SK-N-MC (cell line): ENCODE measurements at regions not wholly inside any gene's neighbourhood (a gene's known extent, or its start where the extent isn't known, plus 50 kb on each side); places are given as distances from the start of the nearest gene placed in this dataset.

ENCODE experiments used
- EZH2 ChIP-seq: fragments of 200-600 bp; sonication (generic); IDR thresholded peaks from one replicate; pipeline ENCODE4 v1.6.1; 2017; ENCODE audit warnings: antibody characterized with exemption
- FOXP2 ChIP-seq: optimal IDR thresholded peaks from 2 replicates; pipeline ENCODE3; 2011; ENCODE audit warnings: mild to moderate bottlenecking, moderate library complexity; ENCODE audit not compliant: insufficient read depth; ENCODE audit errors: extremely low read length, control extremely low read depth
- POLR2AphosphoS5 ChIP-seq: IDR thresholded peaks from 2 replicates; pipeline ENCODE4 v1.6.1; 2012; ENCODE audit warnings: mild to moderate bottlenecking, low read depth, low read length, borderline replicate concordance

GRCh38 chr5:32859211-32859641 lies 148.1 kb downstream of the NPR3 start:
- no peak for TF ChIP-seq EZH2
- TF ChIP-seq POLR2AphosphoS5, result no peak
- TF ChIP-seq FOXP2, result no peak
